Neutrophil (primary cell): ENCODE measurements at regions not wholly inside any gene's neighbourhood (a gene's known extent, or its start where the extent isn't known, plus 50 kb on each side); places are given as distances from the start of the nearest gene placed in this dataset.

Experiments
- H3K27ac ChIP-seq: fragments of 200-600 bp; sonication (generic); 2 replicates; pipeline ENCODE4 v1.5.1; 2016; ENCODE audit warnings: mild to moderate bottlenecking, moderate library complexity
- H3K27me3 ChIP-seq: fragments of 200-600 bp; sonication (generic); 2 replicates; pipeline ENCODE4 v1.6.0; 2016; ENCODE audit warnings: mild to moderate bottlenecking
- H3K36me3 ChIP-seq: fragments of 200-600 bp; sonication (generic); 2 replicates; pipeline ENCODE4 v1.5.1; 2017
- H3K4me1 ChIP-seq, 2 experiments: fragments of 200-600 bp in 1 of 2; sonication (generic) in 1 of 2; 1 replicate in 1 of 2; 2 replicates in 1 of 2; pipeline versions ENCODE4 v1.5.1 to v1.6.1; 2013 to 2016; ENCODE audit warnings: low read depth in 1 of 2, low read length in 1 of 2, mild to moderate bottlenecking in 1 of 2, moderate library complexity in 1 of 2; ENCODE audit not compliant: control insufficient read depth in 1 of 2, insufficient read depth in 1 of 2
- H3K4me3 ChIP-seq, 2 experiments: fragments of 200-600 bp in 1 of 2; sonication (generic) in 1 of 2; 1 replicate in 1 of 2; 2 replicates in 1 of 2; pipeline ENCODE4 v1.5.1; 2013 to 2016; ENCODE audit warnings: low read depth in 1 of 2, low read length in 1 of 2, mild to moderate bottlenecking in 1 of 2, moderate library complexity in 1 of 2
- H3K9me3 ChIP-seq: fragments of 200-600 bp; sonication (generic); 2 replicates; pipeline ENCODE4 v1.5.1; 2016
- TF ChIP-seq, protein P1 (sequence below): fragments of 200-600 bp; sonication (generic); IDR thresholded peaks from 2 replicates; pipeline ENCODE4 v1.5.1; 2016; ENCODE audit warnings: antibody characterized with exemption

DNA sequence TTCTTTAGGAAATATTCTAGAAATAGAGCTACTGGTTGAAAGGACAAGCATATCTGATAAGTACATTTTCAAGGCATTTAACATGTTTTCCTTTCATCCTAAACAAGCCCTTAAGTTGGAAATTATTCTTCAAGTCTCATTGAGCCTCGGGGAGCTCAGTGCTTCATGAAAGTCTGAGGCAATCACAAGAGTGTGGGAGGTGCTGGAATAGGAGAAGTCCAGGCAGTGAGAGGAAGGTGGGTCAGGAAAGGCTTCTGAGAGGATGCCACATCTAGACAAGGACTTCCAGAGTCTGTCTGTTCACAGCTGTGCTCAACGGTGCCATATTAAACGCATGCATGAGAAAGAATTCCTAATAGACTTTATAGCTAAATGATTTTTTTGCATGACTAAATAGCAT lies 69.8 kb downstream of the CD83 start:
- H3K27ac ChIP-seq = no peak overlapping the region
- no peaks in the 10 kb centered on the region for H3K36me3 ChIP-seq
- H3K4me1 ChIP-seq = no peaks in the 10 kb centered on the region
- H3K4me3 ChIP-seq = no peak overlapping the region
- H3K27me3 ChIP-seq = no peaks in the 10 kb centered on the region
- H3K9me3 ChIP-seq = no peaks in the 10 kb centered on the region
- TF ChIP-seq, protein P1, sequence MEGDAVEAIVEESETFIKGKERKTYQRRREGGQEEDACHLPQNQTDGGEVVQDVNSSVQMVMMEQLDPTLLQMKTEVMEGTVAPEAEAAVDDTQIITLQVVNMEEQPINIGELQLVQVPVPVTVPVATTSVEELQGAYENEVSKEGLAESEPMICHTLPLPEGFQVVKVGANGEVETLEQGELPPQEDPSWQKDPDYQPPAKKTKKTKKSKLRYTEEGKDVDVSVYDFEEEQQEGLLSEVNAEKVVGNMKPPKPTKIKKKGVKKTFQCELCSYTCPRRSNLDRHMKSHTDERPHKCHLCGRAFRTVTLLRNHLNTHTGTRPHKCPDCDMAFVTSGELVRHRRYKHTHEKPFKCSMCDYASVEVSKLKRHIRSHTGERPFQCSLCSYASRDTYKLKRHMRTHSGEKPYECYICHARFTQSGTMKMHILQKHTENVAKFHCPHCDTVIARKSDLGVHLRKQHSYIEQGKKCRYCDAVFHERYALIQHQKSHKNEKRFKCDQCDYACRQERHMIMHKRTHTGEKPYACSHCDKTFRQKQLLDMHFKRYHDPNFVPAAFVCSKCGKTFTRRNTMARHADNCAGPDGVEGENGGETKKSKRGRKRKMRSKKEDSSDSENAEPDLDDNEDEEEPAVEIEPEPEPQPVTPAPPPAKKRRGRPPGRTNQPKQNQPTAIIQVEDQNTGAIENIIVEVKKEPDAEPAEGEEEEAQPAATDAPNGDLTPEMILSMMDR = no peak

DNA sequence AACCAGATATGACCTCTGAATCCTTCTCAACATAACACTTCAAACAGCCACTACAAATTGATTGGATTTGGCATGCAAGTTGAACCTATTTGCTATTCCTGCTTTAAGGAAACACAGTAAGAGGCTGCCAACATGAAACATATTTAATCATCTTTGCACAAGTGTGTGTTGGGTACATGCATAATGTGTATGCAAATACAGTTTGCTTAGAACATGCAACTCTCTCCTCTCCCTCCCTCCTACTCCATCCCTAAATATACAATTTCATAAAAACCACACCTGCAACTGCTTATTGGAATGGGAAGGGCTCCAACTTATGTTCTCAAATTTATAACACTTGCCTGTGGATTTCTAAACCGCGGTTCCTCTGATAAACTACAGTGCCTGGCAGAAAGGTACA lies 71.5 kb downstream of the CD83 start:
- no peak overlapping the region for H3K4me3 ChIP-seq
- H3K27ac ChIP-seq = no peak overlapping the region
- no peaks in the 10 kb centered on the region for H3K36me3 ChIP-seq
- TF ChIP-seq, protein P1 = no peak
- no peaks in the 10 kb centered on the region for H3K27me3 ChIP-seq
- no peaks in the 10 kb centered on the region for H3K4me1 ChIP-seq
- no peaks in the 10 kb centered on the region for H3K9me3 ChIP-seq

DNA sequence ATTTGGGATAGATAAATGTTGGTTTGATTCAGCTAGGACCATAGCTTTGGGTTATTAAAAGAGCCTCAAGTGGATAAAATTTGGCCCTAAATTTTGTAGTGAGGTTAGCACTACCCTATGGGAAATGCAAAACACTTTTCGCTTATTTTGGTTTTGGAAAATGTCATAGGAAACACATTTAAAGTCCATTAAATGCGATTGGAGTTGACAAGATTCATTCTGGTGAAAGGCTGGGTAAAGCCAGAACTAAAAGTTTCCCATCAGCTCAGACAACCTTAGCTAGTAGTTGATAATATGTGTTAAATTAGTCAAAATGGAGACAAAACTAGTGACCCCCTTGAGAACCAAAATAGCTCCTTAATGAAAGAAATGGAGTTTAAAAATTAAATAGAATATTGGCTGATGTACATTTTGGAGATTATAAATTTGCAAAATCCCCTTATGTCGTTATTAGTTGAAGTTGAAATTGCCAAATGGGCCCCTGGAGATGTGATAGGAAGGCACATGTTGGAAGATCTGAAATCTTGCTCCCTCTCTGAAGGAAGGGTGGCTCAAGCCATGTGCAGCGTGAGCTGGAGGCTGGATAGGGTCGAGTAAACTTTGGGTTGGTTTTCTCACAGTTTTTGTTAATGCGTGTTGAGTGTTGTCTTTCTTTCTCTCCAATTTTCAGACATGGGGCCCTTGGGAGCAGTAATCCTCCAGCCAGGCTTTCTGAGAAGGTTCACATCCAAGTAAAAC lies 72.8 kb downstream of the CD83 start:
- TF ChIP-seq, protein P1 = no peak
- no peaks in the 10 kb centered on the region for H3K27me3 ChIP-seq
- H3K27ac ChIP-seq = no peak overlapping the region

DNA sequence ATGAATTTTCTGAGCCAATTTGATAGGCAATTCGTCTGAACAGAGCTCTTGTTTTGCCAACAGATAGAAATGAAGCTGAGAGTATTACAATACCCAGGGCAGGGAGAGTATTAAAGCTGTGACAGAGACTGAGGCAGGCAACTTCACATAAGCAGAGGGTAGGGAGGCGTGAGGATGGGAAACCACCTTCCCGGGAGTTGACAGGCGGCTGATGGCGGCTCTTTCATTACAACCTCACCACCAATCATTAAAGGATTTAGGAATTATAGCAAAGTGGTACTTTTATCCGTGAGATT lies 73.3 kb downstream of the CD83 start:
- H3K4me1 ChIP-seq = no peaks in the 10 kb centered on the region
- H3K36me3 ChIP-seq = no peaks in the 10 kb centered on the region
- no peak overlapping the region for H3K27ac ChIP-seq
- H3K9me3 ChIP-seq = no peaks in the 10 kb centered on the region
- no peak overlapping the region for H3K4me3 ChIP-seq
- TF ChIP-seq, protein P1 = no peak
- H3K27me3 ChIP-seq = no peaks in the 10 kb centered on the region

More for the DNA sequence above, 72.8 kb downstream of the CD83 start:
- Histone ChIP-seq H3K36me3 (no peaks in the 10 kb centered on the region), H3K9me3 (no peaks in the 10 kb centered on the region), H3K4me3 (no peak overlapping the region), H3K4me1 (no peaks in the 10 kb centered on the region)

DNA sequence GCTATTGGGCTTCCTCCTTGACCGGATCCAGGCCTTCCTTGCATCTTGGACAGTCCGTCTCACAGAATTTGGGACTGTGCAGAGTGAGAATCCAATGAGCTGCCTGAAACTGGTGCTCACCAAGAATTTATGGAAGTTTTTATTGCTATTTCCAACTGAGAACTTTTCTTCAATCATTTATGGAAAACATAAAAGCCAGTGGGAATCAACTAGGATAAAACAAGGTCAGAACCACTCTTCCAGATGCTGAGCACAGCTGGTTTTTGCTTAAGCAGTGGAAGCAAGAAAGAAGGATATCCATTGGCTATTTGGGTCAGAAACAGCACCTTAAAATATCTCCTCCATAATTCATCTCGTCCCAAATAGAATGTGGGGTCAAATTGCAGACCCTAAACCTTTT lies 74.2 kb downstream of the CD83 start:
- Histone ChIP-seq H3K27ac (no peak overlapping the region), H3K9me3 (no peaks in the 10 kb centered on the region), H3K27me3 (no peaks in the 10 kb centered on the region), H3K4me3 (no peak overlapping the region), H3K36me3 (no peaks in the 10 kb centered on the region), H3K4me1 (peaks cover 0 to 3% of the 10 kb centered on the region in 2 experiments)
- TF ChIP-seq, protein P1 = no peak
